ENCODE measurements at regions not wholly inside any gene's neighbourhood (a gene's known extent, or its start where the extent isn't known, plus 50 kb on each side); places are given as distances from the start of the nearest gene placed in this dataset.

GRCh38 chr1:222081859-222082258, 340.0 kb upstream of the DUSP10 start:
- TF ChIP-seq CTCF (IDR thresholded peaks at IDR 0.05 in 2 of 3, conservative IDR thresholded peaks at IDR 0.05 in 1 of 3; ENCODE audit: borderline replicate concordance in 1 of 3, insufficient read depth in 1 of 3, low read depth in 2 of 3, low read length in 2 of 3), result no peak
- TF ChIP-seq RAD21 (IDR thresholded peaks at IDR 0.05; ENCODE audit: low read depth), result no peak
- no peak for TF ChIP-seq CEBPB (IDR thresholded peaks at IDR 0.05; ENCODE audit: low read depth)
- no peak for TF ChIP-seq EZH2phosphoT487 (IDR thresholded peaks at IDR 0.05; ENCODE audit: borderline replicate concordance)
- no peak for TF ChIP-seq POLR2AphosphoS5 (IDR thresholded peaks at IDR 0.05; ENCODE audit: low read depth, low read length)
- no peak for TF ChIP-seq YY1 (IDR thresholded peaks at IDR 0.05; ENCODE audit: extremely low read depth, insufficient replicate concordance, low read depth, low read length)
- TF ChIP-seq POLR2A (IDR thresholded peaks at IDR 0.05; ENCODE audit: borderline replicate concordance, extremely low read depth, insufficient read depth, insufficient read length), result no peak
- TF ChIP-seq EGR1 (IDR thresholded peaks at IDR 0.05; ENCODE audit: low read depth), result no peak
- TF ChIP-seq MAX (IDR thresholded peaks at IDR 0.05), result no peak
- TF ChIP-seq SIN3A (IDR thresholded peaks at IDR 0.05; ENCODE audit: low read depth), result no peak
- no peak for TF ChIP-seq EZH2 (IDR thresholded peaks at IDR 0.05)
- TF ChIP-seq SP1 (IDR thresholded peaks at IDR 0.05; ENCODE audit: low read depth), result no peak

Measured in HCT116 (cell line).